ENCODE measurements at regions not wholly inside any gene's neighbourhood (a gene's known extent, or its start where the extent isn't known, plus 50 kb on each side); places are given as distances from the start of the nearest gene placed in this dataset.

GRCh38 chr7:46153951-46154787, 233.1 kb upstream of the IGFBP3 start:
- Histone ChIP-seq H3K27me3 (no peaks in the 10 kb centered on the region), H3K9me3 (no peaks in the 10 kb centered on the region), H3K4me3 (no peak overlapping the region), H3K36me3 (no peaks in the 10 kb centered on the region), H3K27ac (no peak overlapping the region), H3K4me1 (no peaks in the 10 kb centered on the region)
- TF ChIP-seq CTCF (IDR thresholded peaks at IDR 0.05) (no peak), EP300 (IDR thresholded peaks at IDR 0.05) (no peak), POLR2A (IDR thresholded peaks at IDR 0.05) (no peak)
- WGBS, 2 donors, result 54 to 58% methylated on average over 6 of the region's 6 CpGs
- no peak for DNase-seq (ENCODE audit: low spot score in 2 of 2)

GRCh38 chr7:46153583-46153950, 232.5 kb upstream of the IGFBP3 start:
- Histone ChIP-seq H3K27ac (no peak overlapping the region), H3K4me3 (no peak overlapping the region), H3K4me1 (no peaks in the 10 kb centered on the region), H3K36me3 (no peaks in the 10 kb centered on the region), H3K9me3 (no peaks in the 10 kb centered on the region), H3K27me3 (no peaks in the 10 kb centered on the region)
- 77 to 81% methylated on average over 1 of the region's 1 CpG for WGBS, 2 donors
- TF ChIP-seq POLR2A (IDR thresholded peaks at IDR 0.05) (no peak), CTCF (IDR thresholded peaks at IDR 0.05) (no peak), EP300 (IDR thresholded peaks at IDR 0.05) (no peak)
- DNase-seq (ENCODE audit: low spot score in 2 of 2), result no peak

GRCh38 chr7:46152696-46153095, 231.6 kb upstream of the IGFBP3 start:
- WGBS, 2 donors, result 77 to 80% methylated on average over 2 of the region's 2 CpGs
- no peaks in the 10 kb centered on the region for H3K36me3 ChIP-seq
- no peak overlapping the region for H3K27ac ChIP-seq
- no peaks in the 10 kb centered on the region for H3K9me3 ChIP-seq
- DNase-seq (ENCODE audit: low spot score in 2 of 2), result no peak
- TF ChIP-seq POLR2A (IDR thresholded peaks at IDR 0.05), result no peak
- no peak for TF ChIP-seq CTCF (IDR thresholded peaks at IDR 0.05)
- no peak for TF ChIP-seq EP300 (IDR thresholded peaks at IDR 0.05)
- H3K4me3 ChIP-seq, result no peak overlapping the region
- no peaks in the 10 kb centered on the region for H3K27me3 ChIP-seq
- no peaks in the 10 kb centered on the region for H3K4me1 ChIP-seq

GRCh38 chr7:46150721-46151120, 229.6 kb upstream of the IGFBP3 start:
- DNase-seq (ENCODE audit: low spot score in 2 of 2), result no peak
- no peak overlapping the region for H3K4me3 ChIP-seq
- no peaks in the 10 kb centered on the region for H3K36me3 ChIP-seq
- no peaks in the 10 kb centered on the region for H3K4me1 ChIP-seq
- no peaks in the 10 kb centered on the region for H3K9me3 ChIP-seq
- no peak for TF ChIP-seq EP300 (IDR thresholded peaks at IDR 0.05)
- TF ChIP-seq CTCF (IDR thresholded peaks at IDR 0.05), result no peak
- TF ChIP-seq POLR2A (IDR thresholded peaks at IDR 0.05), result no peak
- H3K27me3 ChIP-seq, result no peaks in the 10 kb centered on the region
- no peak overlapping the region for H3K27ac ChIP-seq

- Histone ChIP-seq H3K9me3 (no peaks in the 10 kb centered on the region), H3K4me3 (no peak overlapping the region), H3K27ac (no peak overlapping the region), H3K36me3 (no peaks in the 10 kb centered on the region), H3K27me3 (no peaks in the 10 kb centered on the region), H3K4me1 (peaks cover 0 to 4% (median 0%) of the 10 kb centered on the region in 4 donors)
- TF ChIP-seq POLR2A (IDR thresholded peaks at IDR 0.05), result no peak
- TF ChIP-seq EP300 (IDR thresholded peaks at IDR 0.05), result no peak
- no peak for TF ChIP-seq CTCF (IDR thresholded peaks at IDR 0.05)
- 50 to 75% methylated on average over 1 of the region's 1 CpG for WGBS, 2 donors
- no peak for DNase-seq (ENCODE audit: low spot score in 2 of 2)
These were observed 229.1 kb upstream of the IGFBP3 start for GRCh38 chr7:46150202-46150601.
